ENCODE measurements at regions not wholly inside any gene's neighbourhood (a gene's known extent, or its start where the extent isn't known, plus 50 kb on each side); places are given as distances from the start of the nearest gene placed in this dataset.

DNA sequence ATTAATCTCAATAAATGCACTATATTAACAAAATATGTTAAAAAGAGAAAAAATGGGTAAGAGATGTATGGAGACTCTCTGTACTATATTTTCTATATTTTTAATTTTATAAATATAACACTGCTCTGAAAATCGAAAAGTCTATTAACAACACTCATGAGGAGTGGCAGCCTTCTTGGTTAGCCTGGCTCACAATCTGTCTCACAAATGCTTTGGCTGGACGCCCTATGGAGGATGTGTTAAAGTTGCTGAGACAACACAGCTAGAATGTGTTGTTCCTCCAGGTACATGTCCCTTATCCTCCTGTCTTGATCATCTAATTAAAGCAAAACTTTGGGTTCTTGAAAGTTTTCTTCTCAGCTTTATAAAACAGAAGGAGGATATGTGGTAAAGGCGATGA is 396.6 kb upstream of the PCDH20 start:
- WGBS (ENCODE audit: extremely low coverage, insufficient read length, low lambda C conversion rate) = no CpG with 5 or more reads among the region's 3 CpGs

More for the DNA sequence above, 396.6 kb upstream of the PCDH20 start:
- no peak overlapping the region for H2BK120ac ChIP-seq (ENCODE audit: low read depth, low read length, poor library complexity, severe bottlenecking)
- no peak overlapping the region for H4K8ac ChIP-seq (replicated peaks; ENCODE audit: insufficient read length, low read depth, low read length)
- no peak overlapping the region for H4K91ac ChIP-seq (ENCODE audit: insufficient read length, low read depth, low read length)
- Mint-ChIP-seq H3K27ac (no peak overlapping the region), H3K27me3 (ENCODE audit: low read depth) (no peaks in the 10 kb centered on the region), H3K36me3 (ENCODE audit: insufficient read depth in 1 of 3, low read depth in 3 of 3) (no peaks in the 10 kb centered on the region; a peak in 2 of 7 replicates), H3K9me3 (peaks cover 0 to 8% of the 10 kb centered on the region in 2 experiments; a peak in 3 of 5 replicates), H3K4me3 (no peak overlapping the region), H3K4me1 (no peaks in the 10 kb centered on the region)
- H3K27me3 ChIP-seq (ENCODE audit: insufficient read depth, low read length) = no peaks in the 10 kb centered on the region
- TF ChIP-seq, protein P1, sequence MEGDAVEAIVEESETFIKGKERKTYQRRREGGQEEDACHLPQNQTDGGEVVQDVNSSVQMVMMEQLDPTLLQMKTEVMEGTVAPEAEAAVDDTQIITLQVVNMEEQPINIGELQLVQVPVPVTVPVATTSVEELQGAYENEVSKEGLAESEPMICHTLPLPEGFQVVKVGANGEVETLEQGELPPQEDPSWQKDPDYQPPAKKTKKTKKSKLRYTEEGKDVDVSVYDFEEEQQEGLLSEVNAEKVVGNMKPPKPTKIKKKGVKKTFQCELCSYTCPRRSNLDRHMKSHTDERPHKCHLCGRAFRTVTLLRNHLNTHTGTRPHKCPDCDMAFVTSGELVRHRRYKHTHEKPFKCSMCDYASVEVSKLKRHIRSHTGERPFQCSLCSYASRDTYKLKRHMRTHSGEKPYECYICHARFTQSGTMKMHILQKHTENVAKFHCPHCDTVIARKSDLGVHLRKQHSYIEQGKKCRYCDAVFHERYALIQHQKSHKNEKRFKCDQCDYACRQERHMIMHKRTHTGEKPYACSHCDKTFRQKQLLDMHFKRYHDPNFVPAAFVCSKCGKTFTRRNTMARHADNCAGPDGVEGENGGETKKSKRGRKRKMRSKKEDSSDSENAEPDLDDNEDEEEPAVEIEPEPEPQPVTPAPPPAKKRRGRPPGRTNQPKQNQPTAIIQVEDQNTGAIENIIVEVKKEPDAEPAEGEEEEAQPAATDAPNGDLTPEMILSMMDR (conservative IDR thresholded peaks at IDR 0.05) = no peak
- no peak overlapping the region for H3K9ac ChIP-seq (ENCODE audit: extremely low read depth, insufficient read length, low read length)
- no peak overlapping the region for H3K27ac ChIP-seq (ENCODE audit: insufficient read length, low read depth, low read length)
- DNase-seq = no peak
- H3K18ac ChIP-seq (ENCODE audit: insufficient read length, low read depth, low read length) = no peak overlapping the region
- H3K4me1 ChIP-seq (ENCODE audit: insufficient read depth, low read length) = no peaks in the 10 kb centered on the region
- H3K9me3 ChIP-seq (ENCODE audit: control insufficient read depth, low read depth, low read length) = no peaks in the 10 kb centered on the region
- no peak overlapping the region for H3K23ac ChIP-seq (ENCODE audit: insufficient read length, low read depth, low read length)
- no peak overlapping the region for H3K4ac ChIP-seq (ENCODE audit: low read depth, low read length)
- H2BK5ac ChIP-seq (ENCODE audit: insufficient read length, low read length) = no peak overlapping the region
- no peak overlapping the region for H2BK20ac ChIP-seq (ENCODE audit: low read depth, low read length, poor library complexity, severe bottlenecking)
- no peak overlapping the region for H2BK15ac ChIP-seq (ENCODE audit: low read depth, low read length)
- no peaks in the 10 kb centered on the region for H4K20me1 ChIP-seq (ENCODE audit: control insufficient read depth, insufficient read depth, insufficient read length)
- no peak overlapping the region for H2AFZ ChIP-seq (ENCODE audit: low read length)
- no peak overlapping the region for H4K5ac ChIP-seq (ENCODE audit: insufficient read length, low read depth, low read length)
- no peaks in the 10 kb centered on the region for H3K79me1 ChIP-seq (ENCODE audit: insufficient read depth, low read depth, low read length, poor library complexity, severe bottlenecking)
- H3K56ac ChIP-seq (ENCODE audit: insufficient read length, low read depth, low read length) = no peak overlapping the region
- no peak overlapping the region for H3T11ph ChIP-seq (ENCODE audit: low read length)
- no peaks in the 10 kb centered on the region for H3K23me2 ChIP-seq (ENCODE audit: insufficient read length, low read depth, low read length, poor library complexity, severe bottlenecking)
- no peak overlapping the region for H2BK12ac ChIP-seq (ENCODE audit: insufficient read length, low read depth, low read length)
- no peak overlapping the region for H2AK5ac ChIP-seq (ENCODE audit: insufficient read length, low read length)
- no peaks in the 10 kb centered on the region for H3K79me2 ChIP-seq (ENCODE audit: insufficient read depth, low read length)
- H3K4me2 ChIP-seq (ENCODE audit: insufficient read depth, insufficient read length, low read length) = no peak overlapping the region
- no peak overlapping the region for H3K14ac ChIP-seq (ENCODE audit: insufficient read depth, low read length)
